GM18498 (cell line): ENCODE measurements at regions not wholly inside any gene's neighbourhood (a gene's known extent, or its start where the extent isn't known, plus 50 kb on each side); places are given as distances from the start of the nearest gene placed in this dataset.

Source experiments
- ATAC-seq: cut with Tn5 transposase; IDR thresholded peaks from one replicate; pipeline ENCODE4 v1.9.1; 2021; ENCODE audit warnings: mild to moderate bottlenecking, moderate library complexity; ENCODE audit not compliant: unreplicated experiment

GRCh38 chr9:89892920-89893319 is 288.1 kb downstream of the GADD45G start:
- no peak for ATAC-seq

DNA sequence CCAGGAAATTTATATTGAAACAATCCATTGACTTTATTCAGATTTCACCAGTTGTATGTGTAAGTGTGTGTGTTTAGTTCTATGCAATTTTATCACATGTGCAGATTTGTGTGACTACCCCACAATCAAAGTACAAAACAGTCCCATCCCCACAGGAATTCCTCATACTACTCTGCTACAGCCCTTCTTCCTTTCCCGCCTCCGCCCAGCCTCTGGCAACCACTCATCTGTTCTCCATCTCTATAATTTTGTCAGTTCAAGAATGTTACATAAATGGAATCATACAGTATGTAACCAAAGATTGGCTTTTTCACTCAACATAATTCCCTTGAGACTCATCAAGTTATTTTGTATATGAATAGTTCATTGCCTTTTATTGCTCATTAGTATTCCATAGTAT is 289.1 kb downstream of the GADD45G start:
- no peak for ATAC-seq

- no peak for ATAC-seq
These were observed 292.1 kb downstream of the GADD45G start for GRCh38 chr9:89896806-89897340.

- no peak for ATAC-seq
These were observed 294.8 kb downstream of the GADD45G start for GRCh38 chr9:89899573-89899972.

GRCh38 chr9:89901920-89902319 is 297.1 kb downstream of the GADD45G start:
- no peak for ATAC-seq

GRCh38 chr9:89902450-89903140 is 297.8 kb downstream of the GADD45G start:
- no peak for ATAC-seq

DNA sequence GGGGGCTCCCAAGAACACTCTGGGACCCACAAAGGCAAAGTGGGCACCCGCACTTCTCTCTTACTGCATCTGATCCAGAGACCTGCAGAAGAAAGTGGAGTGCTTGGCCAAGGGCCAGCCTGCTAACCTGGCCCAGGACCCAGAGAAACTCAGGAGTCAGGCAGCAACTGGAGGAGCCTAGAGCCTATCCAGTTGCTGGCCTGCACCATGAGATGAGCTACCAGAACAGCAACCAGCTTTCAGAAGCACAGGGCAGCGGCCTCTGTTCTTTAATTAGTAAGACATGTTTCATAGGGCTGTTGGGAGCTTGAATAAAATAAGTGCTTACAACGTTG is 298.3 kb downstream of the GADD45G start:
- ATAC-seq = no peak

DNA sequence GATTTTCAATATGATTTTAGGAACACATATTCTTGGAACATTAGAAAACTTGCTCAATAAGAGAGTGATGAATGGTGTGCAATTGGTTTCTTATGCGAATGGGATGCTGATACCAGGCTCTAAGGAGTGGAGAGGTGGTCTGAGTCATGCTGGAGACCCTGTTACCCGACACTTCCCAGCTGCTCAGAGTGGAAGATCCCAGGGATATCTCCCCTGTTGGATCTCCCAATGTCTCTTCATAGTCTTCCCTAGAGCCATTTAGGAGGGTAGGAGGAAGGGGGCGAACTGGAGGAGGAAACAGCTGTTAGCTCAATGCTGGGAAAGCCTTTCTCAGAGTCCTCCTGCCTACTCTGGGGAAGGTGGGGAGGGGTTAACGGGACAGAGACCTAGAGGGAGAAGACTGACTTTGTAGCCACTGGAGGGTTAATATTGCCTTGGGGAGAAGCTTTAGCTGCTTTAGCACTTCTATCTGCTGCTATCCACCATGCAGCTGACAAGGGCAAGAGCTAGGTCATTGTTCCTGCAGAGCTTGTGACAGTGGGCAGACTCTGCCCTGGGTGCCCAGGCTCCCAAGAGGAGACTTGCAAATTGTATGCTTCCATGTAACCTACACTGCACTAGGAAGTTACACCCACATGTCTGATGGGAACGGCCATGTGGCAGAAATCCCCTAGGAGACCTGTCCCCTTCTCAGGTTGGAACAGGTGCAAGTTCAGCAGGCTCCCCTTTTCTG is 301.0 kb downstream of the GADD45G start:
- ATAC-seq = no peak

- ATAC-seq = no peak
These were observed 307.2 kb downstream of the GADD45G start for GRCh38 chr9:89911721-89912604.

GRCh38 chr9:89912605-89912953 is 307.8 kb downstream of the GADD45G start:
- no peak for ATAC-seq

DNA sequence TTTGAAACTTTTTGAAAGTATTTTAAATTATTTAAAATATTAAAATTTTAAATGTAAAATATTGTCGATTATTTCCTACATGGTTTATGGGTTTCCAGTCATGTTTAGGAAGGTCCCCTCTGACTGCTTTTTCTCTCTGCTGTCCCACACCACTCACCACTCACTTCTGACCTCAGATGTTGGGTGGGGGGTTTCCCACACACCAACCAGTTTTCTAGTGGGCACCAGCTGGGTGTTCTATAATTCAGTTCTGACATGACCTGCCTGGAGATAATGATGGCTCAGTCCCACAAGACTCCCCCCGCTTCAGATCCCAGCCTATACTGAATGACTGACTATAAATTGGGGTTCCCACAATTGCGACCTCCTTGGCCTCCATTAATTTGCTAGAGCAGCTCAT is 310.4 kb downstream of the GADD45G start:
- ATAC-seq = no peak

DNA sequence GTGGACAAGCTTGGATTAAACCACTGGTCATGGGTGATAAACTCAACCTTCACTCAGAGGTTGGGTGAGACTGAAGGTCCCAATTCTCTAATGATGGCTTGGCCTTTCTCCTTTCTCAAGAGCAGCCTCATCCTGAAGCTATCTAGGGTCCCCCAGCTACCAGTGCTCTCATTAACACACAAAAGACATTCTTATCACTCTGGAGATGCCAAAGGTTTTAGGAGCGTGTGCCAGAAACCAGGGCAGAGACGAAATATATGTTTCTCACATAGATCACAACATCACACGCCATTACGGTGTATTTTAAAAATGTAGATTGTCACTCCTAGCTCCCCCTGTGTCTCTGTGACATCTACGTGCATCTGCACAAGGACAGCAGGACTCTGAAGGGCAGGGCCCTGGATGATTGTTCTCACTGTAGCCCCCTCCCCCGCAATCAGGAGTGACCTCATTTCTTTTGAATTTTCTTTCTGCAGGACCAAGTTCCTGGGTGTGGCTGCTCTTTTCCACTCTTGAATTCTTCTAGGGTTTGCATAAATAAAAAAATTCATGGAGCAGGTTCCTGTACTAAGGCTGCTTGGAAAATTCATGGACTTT is 311.3 kb downstream of the GADD45G start:
- ATAC-seq = no peak

- ATAC-seq = no peak
These were observed 313.0 kb downstream of the GADD45G start for GRCh38 chr9:89917861-89918260.

DNA sequence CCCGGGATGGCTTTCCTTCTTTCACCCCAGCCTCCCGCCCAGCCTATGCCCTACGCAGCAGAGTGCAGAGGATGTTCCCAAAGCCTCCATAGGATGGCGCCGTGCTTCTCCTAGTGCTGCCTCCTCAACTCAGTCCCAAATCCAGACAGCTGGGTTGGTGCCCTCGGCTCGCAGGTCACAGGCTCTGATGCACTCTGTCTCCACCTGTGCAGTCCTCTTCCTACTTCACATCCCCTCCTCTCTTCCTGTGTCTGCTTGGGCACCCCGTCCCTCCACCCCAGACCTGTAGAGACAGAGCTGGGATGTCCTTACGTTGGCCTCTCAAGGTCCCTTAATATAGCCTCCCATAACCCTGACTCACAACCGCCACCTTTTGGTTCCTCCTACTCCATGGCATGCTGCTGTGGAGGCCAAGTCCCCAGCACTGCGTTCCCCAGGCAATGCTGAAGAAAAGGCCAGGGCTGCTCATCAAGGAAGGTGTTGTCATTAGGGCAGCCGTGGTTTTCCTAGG is 314.4 kb downstream of the GADD45G start:
- peak; percentile 54 for ATAC-seq

GRCh38 chr9:89920131-89920530 is 315.3 kb downstream of the GADD45G start:
- ATAC-seq = no peak

DNA sequence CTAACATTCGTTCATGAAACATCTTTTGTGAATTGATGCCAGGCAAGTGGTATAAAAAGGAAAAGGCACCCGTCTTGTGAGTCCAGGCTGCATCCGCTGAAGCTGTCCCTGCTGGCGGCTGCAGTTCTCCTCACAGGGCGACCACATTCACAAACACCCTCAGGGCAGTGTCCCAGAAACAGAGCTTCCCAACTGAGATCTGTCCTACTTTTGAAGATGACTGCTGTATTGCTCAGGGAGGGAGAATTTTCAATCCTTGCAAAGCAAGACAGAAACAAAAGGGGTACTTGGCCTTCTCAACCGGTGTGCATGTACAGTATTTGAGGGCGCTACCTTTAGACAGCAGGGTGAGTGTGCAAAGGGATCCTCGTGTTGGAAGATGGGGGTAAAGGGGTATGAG is 316.1 kb downstream of the GADD45G start:
- ATAC-seq = no peak

- ATAC-seq = no peak
These were observed 317.3 kb downstream of the GADD45G start for GRCh38 chr9:89922099-89922498.

DNA sequence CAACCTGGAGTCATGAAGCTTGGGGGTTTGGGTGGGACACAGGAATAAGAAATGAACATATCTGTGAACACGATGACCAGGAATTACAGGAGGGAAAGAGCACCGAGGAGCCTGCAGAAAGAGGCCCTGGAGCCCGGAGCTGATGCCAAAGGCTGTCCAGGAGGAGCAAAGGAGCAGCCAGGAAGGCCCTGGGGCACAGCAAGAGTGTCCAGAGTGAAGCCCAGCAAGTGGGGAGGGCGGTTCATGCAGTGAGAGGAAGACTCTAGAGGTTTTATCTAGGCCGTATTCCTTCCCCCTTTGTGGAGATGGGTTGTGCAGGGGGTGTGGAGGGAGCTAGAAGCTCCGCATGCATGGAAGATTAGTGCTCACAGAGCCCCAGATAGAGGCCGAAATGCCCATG is 318.4 kb downstream of the GADD45G start:
- ATAC-seq = no peak

DNA sequence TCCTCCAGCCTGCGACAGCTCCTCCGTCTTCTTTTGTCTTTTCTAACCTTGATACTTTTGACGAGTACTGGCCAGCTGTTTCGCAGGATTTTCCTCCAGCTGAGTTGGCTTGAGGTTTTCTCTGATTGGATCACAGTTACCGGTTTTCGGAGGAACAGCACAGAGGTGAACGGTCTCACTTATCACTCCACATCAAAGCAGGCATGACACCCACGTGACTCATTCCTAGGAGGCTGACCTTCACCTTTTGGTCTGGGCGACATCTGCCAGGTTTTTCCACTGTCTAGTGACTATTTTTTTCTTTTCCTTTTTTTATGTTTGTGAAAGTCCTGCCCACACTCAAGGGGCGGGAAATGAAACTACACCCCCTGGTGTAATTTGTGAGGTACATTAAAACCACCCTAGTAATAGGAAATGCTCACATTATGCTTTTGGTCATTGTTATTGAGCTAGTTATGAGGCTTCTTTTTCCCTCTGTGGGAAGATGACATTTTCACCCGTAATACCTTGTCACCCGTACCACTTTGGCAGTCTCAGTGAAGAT is 319.2 kb downstream of the GADD45G start:
- ATAC-seq = no peak

- ATAC-seq = no peak
These were observed 319.8 kb downstream of the GADD45G start for GRCh38 chr9:89924611-89925010.

GRCh38 chr9:89926167-89926566 is 321.4 kb downstream of the GADD45G start:
- ATAC-seq = no peak
